ENCODE measurements at regions not wholly inside any gene's neighbourhood (a gene's known extent, or its start where the extent isn't known, plus 50 kb on each side); places are given as distances from the start of the nearest gene placed in this dataset.
"Not testable (repeated sequence)": the region's sequence is repeated elsewhere in the genome, so short reads cannot be mapped to it uniquely, and the experiment has no call there.

DNA sequence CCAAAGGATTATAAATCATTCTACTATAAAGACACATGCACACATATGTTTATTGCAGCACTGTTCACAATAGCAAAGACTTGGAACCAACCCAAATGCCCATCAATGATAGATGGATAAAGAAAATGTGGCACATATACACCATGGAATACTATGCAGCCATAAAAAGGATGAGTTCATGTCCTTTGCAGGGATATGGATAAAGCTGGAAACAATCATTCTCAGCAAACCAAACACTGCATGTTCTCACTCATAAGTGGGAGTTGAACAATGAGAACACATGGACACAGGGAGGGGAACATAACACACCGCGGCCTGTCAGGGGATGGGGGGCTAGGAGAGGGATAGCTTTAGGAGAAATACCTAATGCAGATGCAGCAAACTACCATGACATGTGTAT, 135.1 kb upstream of the PDE4B start:
- H3K4me2 ChIP-seq (ENCODE audit: control insufficient read depth, extremely low read depth, insufficient read depth, low read depth, low read length); H3K9ac ChIP-seq (ENCODE audit: control insufficient read depth, extremely low read depth, insufficient read depth, low read length); H3K9me1 ChIP-seq (ENCODE audit: control insufficient read depth, extremely low read depth, insufficient read depth, low read length); H3K27ac ChIP-seq (ENCODE audit: control insufficient read depth, insufficient read depth, low read length); H3K4me1 ChIP-seq (ENCODE audit: control insufficient read depth, extremely low read depth, insufficient read depth, low read length); H3K36me3 ChIP-seq (ENCODE audit: control insufficient read depth in 2 of 2, extremely low read depth in 1 of 2, insufficient read depth in 2 of 2, low read length in 2 of 2); H3K4me3 ChIP-seq (ENCODE audit: control insufficient read depth in 2 of 3, extremely low read depth in 1 of 3, insufficient read depth in 2 of 3, low read depth in 1 of 3, low read length in 3 of 3); DNase-seq (ENCODE audit: low read depth, low spot score); H2AFZ ChIP-seq (ENCODE audit: control insufficient read depth, low read length); H3K9me3 ChIP-seq (ENCODE audit: control insufficient read depth, low read depth, low read length); H3K79me2 ChIP-seq (ENCODE audit: control insufficient read depth, insufficient read depth, low read length); FAIRE-seq; H3K27me3 ChIP-seq (ENCODE audit: control insufficient read depth, extremely low read depth, insufficient read depth, low read length); dilution Hi-C loops (cut with MboI; ENCODE audit: extremely low pct_ligation_motif_present, low sequenced_read_pairs); H4K20me1 ChIP-seq (ENCODE audit: control insufficient read depth, extremely low read depth, insufficient read depth, low read length): not testable (repeated sequence)

- dilution Hi-C loops (cut with MboI; ENCODE audit: extremely low pct_ligation_motif_present, low sequenced_read_pairs), result no loop called here
- Histone ChIP-seq H3K9me3 (ENCODE audit: control insufficient read depth, low read depth, low read length) (no peaks in the 10 kb centered on the region), H3K4me3 (ENCODE audit: control insufficient read depth in 2 of 3, extremely low read depth in 1 of 3, insufficient read depth in 2 of 3, low read depth in 1 of 3, low read length in 3 of 3) (no peak overlapping the region), H3K27me3 (ENCODE audit: control insufficient read depth, extremely low read depth, insufficient read depth, low read length) (no peaks in the 10 kb centered on the region), H3K4me2 (ENCODE audit: control insufficient read depth, extremely low read depth, insufficient read depth, low read depth, low read length) (no peak overlapping the region), H3K4me1 (ENCODE audit: control insufficient read depth, extremely low read depth, insufficient read depth, low read length) (no peaks in the 10 kb centered on the region), H3K9ac (ENCODE audit: control insufficient read depth, extremely low read depth, insufficient read depth, low read length) (no peak overlapping the region), H3K27ac (ENCODE audit: control insufficient read depth, insufficient read depth, low read length) (no peak overlapping the region), H3K9me1 (ENCODE audit: control insufficient read depth, extremely low read depth, insufficient read depth, low read length) (no peaks in the 10 kb centered on the region), H3K36me3 (ENCODE audit: control insufficient read depth in 2 of 2, extremely low read depth in 1 of 2, insufficient read depth in 2 of 2, low read length in 2 of 2) (no peaks in the 10 kb centered on the region), H2AFZ (ENCODE audit: control insufficient read depth, low read length) (no peak overlapping the region), H4K20me1 (ENCODE audit: control insufficient read depth, extremely low read depth, insufficient read depth, low read length) (no peaks in the 10 kb centered on the region), H3K79me2 (ENCODE audit: control insufficient read depth, insufficient read depth, low read length) (no peaks in the 10 kb centered on the region)
- DNase-seq (ENCODE audit: low read depth, low spot score) (no peak), FAIRE-seq (no peak)
- TF ChIP-seq, protein P1, sequence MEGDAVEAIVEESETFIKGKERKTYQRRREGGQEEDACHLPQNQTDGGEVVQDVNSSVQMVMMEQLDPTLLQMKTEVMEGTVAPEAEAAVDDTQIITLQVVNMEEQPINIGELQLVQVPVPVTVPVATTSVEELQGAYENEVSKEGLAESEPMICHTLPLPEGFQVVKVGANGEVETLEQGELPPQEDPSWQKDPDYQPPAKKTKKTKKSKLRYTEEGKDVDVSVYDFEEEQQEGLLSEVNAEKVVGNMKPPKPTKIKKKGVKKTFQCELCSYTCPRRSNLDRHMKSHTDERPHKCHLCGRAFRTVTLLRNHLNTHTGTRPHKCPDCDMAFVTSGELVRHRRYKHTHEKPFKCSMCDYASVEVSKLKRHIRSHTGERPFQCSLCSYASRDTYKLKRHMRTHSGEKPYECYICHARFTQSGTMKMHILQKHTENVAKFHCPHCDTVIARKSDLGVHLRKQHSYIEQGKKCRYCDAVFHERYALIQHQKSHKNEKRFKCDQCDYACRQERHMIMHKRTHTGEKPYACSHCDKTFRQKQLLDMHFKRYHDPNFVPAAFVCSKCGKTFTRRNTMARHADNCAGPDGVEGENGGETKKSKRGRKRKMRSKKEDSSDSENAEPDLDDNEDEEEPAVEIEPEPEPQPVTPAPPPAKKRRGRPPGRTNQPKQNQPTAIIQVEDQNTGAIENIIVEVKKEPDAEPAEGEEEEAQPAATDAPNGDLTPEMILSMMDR (optimal IDR thresholded peaks at IDR 0.05 in 1 of 3, IDR thresholded peaks at IDR 0.05 in 1 of 3, conservative IDR thresholded peaks at IDR 0.05 in 1 of 3; ENCODE audit: extremely low read depth in 1 of 3, insufficient read depth in 2 of 3, low read length in 3 of 3), result no peak
- TF ChIP-seq EZH2 (IDR thresholded peaks at IDR 0.05; ENCODE audit: low read length), result no peak
Measured at GRCh38 chr1:65658122-65658521, 134.6 kb upstream of the PDE4B start.

GRCh38 chr1:65668368-65668767, 124.3 kb upstream of the PDE4B start:
- Histone ChIP-seq H3K27ac (ENCODE audit: control insufficient read depth, insufficient read depth, low read length) (no peak overlapping the region), H3K4me3 (ENCODE audit: control insufficient read depth in 2 of 3, extremely low read depth in 1 of 3, insufficient read depth in 2 of 3, low read depth in 1 of 3, low read length in 3 of 3) (no peak overlapping the region), H3K79me2 (ENCODE audit: control insufficient read depth, insufficient read depth, low read length) (no peaks in the 10 kb centered on the region), H3K4me1 (ENCODE audit: control insufficient read depth, extremely low read depth, insufficient read depth, low read length) (no peaks in the 10 kb centered on the region), H2AFZ (ENCODE audit: control insufficient read depth, low read length) (no peak overlapping the region), H3K36me3 (ENCODE audit: control insufficient read depth in 2 of 2, extremely low read depth in 1 of 2, insufficient read depth in 2 of 2, low read length in 2 of 2) (no peaks in the 10 kb centered on the region), H3K9me3 (ENCODE audit: control insufficient read depth, low read depth, low read length) (no peaks in the 10 kb centered on the region), H3K9ac (ENCODE audit: control insufficient read depth, extremely low read depth, insufficient read depth, low read length) (no peak overlapping the region), H3K27me3 (ENCODE audit: control insufficient read depth, extremely low read depth, insufficient read depth, low read length) (no peaks in the 10 kb centered on the region), H3K9me1 (ENCODE audit: control insufficient read depth, extremely low read depth, insufficient read depth, low read length) (no peaks in the 10 kb centered on the region), H3K4me2 (ENCODE audit: control insufficient read depth, extremely low read depth, insufficient read depth, low read depth, low read length) (no peak overlapping the region), H4K20me1 (ENCODE audit: control insufficient read depth, extremely low read depth, insufficient read depth, low read length) (no peaks in the 10 kb centered on the region)
- dilution Hi-C loops (cut with MboI; ENCODE audit: extremely low pct_ligation_motif_present, low sequenced_read_pairs), result no loop called here
- FAIRE-seq, result no peak
- TF ChIP-seq, protein P1 (optimal IDR thresholded peaks at IDR 0.05 in 1 of 3, IDR thresholded peaks at IDR 0.05 in 1 of 3, conservative IDR thresholded peaks at IDR 0.05 in 1 of 3; ENCODE audit: extremely low read depth in 1 of 3, insufficient read depth in 2 of 3, low read length in 3 of 3), result no peak
- TF ChIP-seq EZH2 (IDR thresholded peaks at IDR 0.05; ENCODE audit: low read length), result no peak
- no peak for DNase-seq (ENCODE audit: low read depth, low spot score)
